ENCODE measurements at regions not wholly inside any gene's neighbourhood (a gene's known extent, or its start where the extent isn't known, plus 50 kb on each side); places are given as distances from the start of the nearest gene placed in this dataset.

GRCh38 chr10:8438603-8439002 lies 384.1 kb downstream of the GATA3 start:
- DNase-seq: no peak

- DNase-seq: no peak
These were observed 384.6 kb downstream of the GATA3 start for GRCh38 chr10:8439040-8439439.

- DNase-seq: peak; percentile 18
These were observed 390.1 kb downstream of the GATA3 start for GRCh38 chr10:8444630-8445029.

- DNase-seq: no peak
These were observed 390.9 kb downstream of the GATA3 start for GRCh38 chr10:8445353-8445752.

- no peak for DNase-seq
These were observed 395.4 kb downstream of the GATA3 start for GRCh38 chr10:8449909-8450308.

- DNase-seq: no peak
These were observed 399.1 kb downstream of the GATA3 start for GRCh38 chr10:8453587-8453986.

GRCh38 chr10:8454357-8454756 lies 399.9 kb downstream of the GATA3 start:
- no peak for DNase-seq

GRCh38 chr10:8455181-8455580 lies 400.7 kb downstream of the GATA3 start:
- no peak for DNase-seq

GRCh38 chr10:8456386-8456785 lies 401.9 kb downstream of the GATA3 start:
- no peak for DNase-seq

GRCh38 chr10:8460626-8461025 lies 406.1 kb downstream of the GATA3 start:
- no peak for DNase-seq

- DNase-seq: no peak
These were observed 408.1 kb downstream of the GATA3 start for GRCh38 chr10:8462565-8462964.

- no peak for DNase-seq
These were observed 409.4 kb downstream of the GATA3 start for GRCh38 chr10:8463853-8464252.

- DNase-seq: no peak
These were observed 414.0 kb downstream of the GATA3 start for GRCh38 chr10:8468477-8468876.

- DNase-seq: no peak
These were observed 418.7 kb downstream of the GATA3 start for GRCh38 chr10:8473205-8473604.

GRCh38 chr10:8477300-8477699 lies 422.8 kb downstream of the GATA3 start:
- DNase-seq: no peak

- no peak for DNase-seq
These were observed 427.4 kb downstream of the GATA3 start for GRCh38 chr10:8481718-8482504.

- DNase-seq: no peak
These were observed 430.5 kb downstream of the GATA3 start for GRCh38 chr10:8485032-8485431.

GRCh38 chr10:8487346-8487745 lies 432.9 kb downstream of the GATA3 start:
- no peak for DNase-seq

- no peak for DNase-seq
These were observed 434.7 kb downstream of the GATA3 start for GRCh38 chr10:8489232-8489631.

GRCh38 chr10:8489823-8490222 lies 435.3 kb downstream of the GATA3 start:
- DNase-seq: no peak

GRCh38 chr10:8498290-8498689 lies 443.8 kb downstream of the GATA3 start:
- no peak for DNase-seq

GRCh38 chr10:8498881-8499280 lies 444.4 kb downstream of the GATA3 start:
- no peak for DNase-seq

- no peak for DNase-seq
These were observed 444.8 kb downstream of the GATA3 start for GRCh38 chr10:8499312-8499711.

GRCh38 chr10:8499752-8500390 lies 445.4 kb downstream of the GATA3 start:
- DNase-seq: no peak

- no peak for DNase-seq
These were observed 448.1 kb downstream of the GATA3 start for GRCh38 chr10:8502573-8502972.
